ENCODE measurements at regions not wholly inside any gene's neighbourhood (a gene's known extent, or its start where the extent isn't known, plus 50 kb on each side); places are given as distances from the start of the nearest gene placed in this dataset.

GRCh38 chr3:132198516-132198915 is 118.7 kb upstream of the ACP3 start:
- H3K9me3 ChIP-seq (ENCODE audit: low read length), result no peaks in the 10 kb centered on the region

GRCh38 chr3:132199451-132199850 is 117.8 kb upstream of the ACP3 start:
- Histone ChIP-seq H3K4me2 (ENCODE audit: low read length) (no peak overlapping the region), H3K4me1 (ENCODE audit: insufficient read depth, low read length, severe bottlenecking) (no peaks in the 10 kb centered on the region), H3K36me3 (ENCODE audit: insufficient read depth, low read length) (no peaks in the 10 kb centered on the region), H3K27me3 (ENCODE audit: insufficient read depth, low read length) (no peaks in the 10 kb centered on the region), H3K27ac (ENCODE audit: low read depth, low read length, poor library complexity, severe bottlenecking) (no peak overlapping the region), H3K79me2 (ENCODE audit: insufficient read depth, low read length) (no peaks in the 10 kb centered on the region), H2AFZ (ENCODE audit: low read length) (no peak overlapping the region), H4K20me1 (ENCODE audit: insufficient read depth, low read length) (no peaks in the 10 kb centered on the region), H3K9ac (ENCODE audit: low read length) (no peak overlapping the region), H3K9me2 (ENCODE audit: low read depth, low read length) (no peaks in the 10 kb centered on the region), H3F3A (ENCODE audit: insufficient read depth, low read length) (no peaks in the 10 kb centered on the region), H3K4me3 (ENCODE audit: low read depth, low read length, poor library complexity, severe bottlenecking) (no peak overlapping the region), H3K9me3 (ENCODE audit: low read length) (no peaks in the 10 kb centered on the region)
- no peak for TF ChIP-seq EZH2 (IDR thresholded peaks at IDR 0.05; ENCODE audit: borderline replicate concordance, low read length)
- TF ChIP-seq CTCF (IDR thresholded peaks at IDR 0.05; ENCODE audit: low read length), result no peak

More at GRCh38 chr3:132198516-132198915, 118.7 kb upstream of the ACP3 start:
- no peak overlapping the region for H2AFZ ChIP-seq (ENCODE audit: low read length)
- H3K9me2 ChIP-seq (ENCODE audit: low read depth, low read length), result no peaks in the 10 kb centered on the region
- no peaks in the 10 kb centered on the region for H3K4me1 ChIP-seq (ENCODE audit: insufficient read depth, low read length, severe bottlenecking)
- H3K79me2 ChIP-seq (ENCODE audit: insufficient read depth, low read length), result no peaks in the 10 kb centered on the region
- H3K9ac ChIP-seq (ENCODE audit: low read length), result no peak overlapping the region
- no peaks in the 10 kb centered on the region for H3K27me3 ChIP-seq (ENCODE audit: insufficient read depth, low read length)
- no peaks in the 10 kb centered on the region for H3F3A ChIP-seq (ENCODE audit: insufficient read depth, low read length)
- H3K27ac ChIP-seq (ENCODE audit: low read depth, low read length, poor library complexity, severe bottlenecking), result no peak overlapping the region
- TF ChIP-seq EZH2 (IDR thresholded peaks at IDR 0.05; ENCODE audit: borderline replicate concordance, low read length) (no peak), CTCF (IDR thresholded peaks at IDR 0.05; ENCODE audit: low read length) (no peak)
- no peak overlapping the region for H3K4me3 ChIP-seq (ENCODE audit: low read depth, low read length, poor library complexity, severe bottlenecking)
- H4K20me1 ChIP-seq (ENCODE audit: insufficient read depth, low read length), result no peaks in the 10 kb centered on the region
- H3K36me3 ChIP-seq (ENCODE audit: insufficient read depth, low read length), result no peaks in the 10 kb centered on the region
- H3K4me2 ChIP-seq (ENCODE audit: low read length), result no peak overlapping the region

- Histone ChIP-seq H3K4me1 (ENCODE audit: insufficient read depth, low read length, severe bottlenecking) (no peaks in the 10 kb centered on the region), H3K4me3 (ENCODE audit: low read depth, low read length, poor library complexity, severe bottlenecking) (no peak overlapping the region), H3K27me3 (ENCODE audit: insufficient read depth, low read length) (no peaks in the 10 kb centered on the region), H3K27ac (ENCODE audit: low read depth, low read length, poor library complexity, severe bottlenecking) (no peak overlapping the region), H3K4me2 (ENCODE audit: low read length) (no peak overlapping the region), H3K9me2 (ENCODE audit: low read depth, low read length) (no peaks in the 10 kb centered on the region), H3K9me3 (ENCODE audit: low read length) (no peaks in the 10 kb centered on the region), H3F3A (ENCODE audit: insufficient read depth, low read length) (no peaks in the 10 kb centered on the region), H2AFZ (ENCODE audit: low read length) (no peak overlapping the region), H3K36me3 (ENCODE audit: insufficient read depth, low read length) (no peaks in the 10 kb centered on the region), H4K20me1 (ENCODE audit: insufficient read depth, low read length) (no peaks in the 10 kb centered on the region), H3K9ac (ENCODE audit: low read length) (no peak overlapping the region), H3K79me2 (ENCODE audit: insufficient read depth, low read length) (no peaks in the 10 kb centered on the region)
- TF ChIP-seq CTCF (IDR thresholded peaks at IDR 0.05; ENCODE audit: low read length) (no peak), EZH2 (IDR thresholded peaks at IDR 0.05; ENCODE audit: borderline replicate concordance, low read length) (no peak)
Measured at GRCh38 chr3:132202586-132202985, 114.6 kb upstream of the ACP3 start.
